GM06990 (cell line): ENCODE measurements at regions not wholly inside any gene's neighbourhood (a gene's known extent, or its start where the extent isn't known, plus 50 kb on each side); places are given as distances from the start of the nearest gene placed in this dataset.

ENCODE experiments used
- DNase-seq: peaks from one replicate; pipeline ENCODE4 v3.0.0-alpha.2; 2011; ENCODE audit not compliant: insufficient read length; ENCODE audit errors: extremely low read depth
- H3K27me3 ChIP-seq: replicated peaks from 2 replicates; pipeline ENCODE4 v1.6.0; 2011; ENCODE audit warnings: low read length; ENCODE audit not compliant: control insufficient read depth, insufficient read depth
- H3K36me3 ChIP-seq: 2 replicates; pipeline ENCODE4 v1.5.1; 2011; ENCODE audit warnings: low read length; ENCODE audit not compliant: control insufficient read depth, insufficient read depth
- H3K4me3 ChIP-seq: replicated peaks from 2 replicates; pipeline ENCODE4 v1.5.1; 2011; ENCODE audit warnings: low read depth, mild to moderate bottlenecking, control low read depth, low read length
- TF ChIP-seq, protein P1 (sequence below): IDR thresholded peaks from 2 replicates; pipeline ENCODE4 v1.5.1; 2011; ENCODE audit warnings: low read length, control low read depth, mild to moderate bottlenecking, inconsistent platforms; ENCODE audit not compliant: insufficient read depth, poor library complexity, severe bottlenecking

DNA sequence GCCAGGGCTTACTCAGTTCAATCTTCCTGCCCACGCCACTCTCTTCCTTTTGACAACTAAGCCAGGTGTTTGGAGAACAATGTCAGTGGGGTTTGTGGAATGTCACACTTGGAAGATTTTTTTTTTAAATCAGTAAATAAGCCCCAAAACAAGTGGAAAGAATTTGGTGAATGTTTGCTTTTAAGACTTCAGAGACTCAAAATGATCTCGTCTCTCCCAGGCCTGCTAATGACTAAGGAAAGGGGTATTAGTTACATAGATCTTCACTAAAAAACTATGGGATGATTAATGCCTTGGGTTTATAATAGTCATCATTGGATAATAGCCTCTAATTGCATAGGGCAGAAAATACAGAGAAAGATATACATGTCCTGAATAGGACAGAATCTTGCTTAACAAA, 166.4 kb downstream of the DMRT2 start:
- TF ChIP-seq, protein P1, sequence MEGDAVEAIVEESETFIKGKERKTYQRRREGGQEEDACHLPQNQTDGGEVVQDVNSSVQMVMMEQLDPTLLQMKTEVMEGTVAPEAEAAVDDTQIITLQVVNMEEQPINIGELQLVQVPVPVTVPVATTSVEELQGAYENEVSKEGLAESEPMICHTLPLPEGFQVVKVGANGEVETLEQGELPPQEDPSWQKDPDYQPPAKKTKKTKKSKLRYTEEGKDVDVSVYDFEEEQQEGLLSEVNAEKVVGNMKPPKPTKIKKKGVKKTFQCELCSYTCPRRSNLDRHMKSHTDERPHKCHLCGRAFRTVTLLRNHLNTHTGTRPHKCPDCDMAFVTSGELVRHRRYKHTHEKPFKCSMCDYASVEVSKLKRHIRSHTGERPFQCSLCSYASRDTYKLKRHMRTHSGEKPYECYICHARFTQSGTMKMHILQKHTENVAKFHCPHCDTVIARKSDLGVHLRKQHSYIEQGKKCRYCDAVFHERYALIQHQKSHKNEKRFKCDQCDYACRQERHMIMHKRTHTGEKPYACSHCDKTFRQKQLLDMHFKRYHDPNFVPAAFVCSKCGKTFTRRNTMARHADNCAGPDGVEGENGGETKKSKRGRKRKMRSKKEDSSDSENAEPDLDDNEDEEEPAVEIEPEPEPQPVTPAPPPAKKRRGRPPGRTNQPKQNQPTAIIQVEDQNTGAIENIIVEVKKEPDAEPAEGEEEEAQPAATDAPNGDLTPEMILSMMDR, result no peak
- Histone ChIP-seq H3K36me3 (no peaks in the 10 kb centered on the region), H3K27me3 (no peaks in the 10 kb centered on the region; the same call in 1 of the 2 replicates), H3K4me3 (no peak overlapping the region)
- DNase-seq, result no peak

DNA sequence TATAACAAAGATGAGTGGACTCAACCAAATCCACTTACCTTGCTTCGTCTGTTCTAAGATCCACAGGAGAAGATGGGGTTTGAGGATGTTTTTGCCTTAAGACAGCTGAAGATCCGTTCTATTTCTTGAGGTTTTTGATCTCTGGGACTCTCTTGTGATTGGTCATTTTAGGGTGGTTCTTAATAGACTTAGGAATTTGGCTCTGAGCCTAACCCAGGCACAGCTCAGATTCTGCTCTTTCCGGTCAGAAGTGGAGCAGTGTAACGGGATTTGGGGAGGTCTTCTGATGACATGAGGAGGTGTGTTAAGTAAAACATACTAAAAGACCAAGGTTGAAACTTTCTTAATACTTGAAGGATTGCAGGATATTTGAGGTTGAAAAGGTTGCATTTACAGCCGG, 166.9 kb downstream of the DMRT2 start:
- Histone ChIP-seq H3K36me3 (no peaks in the 10 kb centered on the region), H3K4me3 (no peak overlapping the region), H3K27me3 (no peaks in the 10 kb centered on the region; the same call in 1 of the 2 replicates)
- TF ChIP-seq, protein P1, result no peak
- no peak for DNase-seq

DNA sequence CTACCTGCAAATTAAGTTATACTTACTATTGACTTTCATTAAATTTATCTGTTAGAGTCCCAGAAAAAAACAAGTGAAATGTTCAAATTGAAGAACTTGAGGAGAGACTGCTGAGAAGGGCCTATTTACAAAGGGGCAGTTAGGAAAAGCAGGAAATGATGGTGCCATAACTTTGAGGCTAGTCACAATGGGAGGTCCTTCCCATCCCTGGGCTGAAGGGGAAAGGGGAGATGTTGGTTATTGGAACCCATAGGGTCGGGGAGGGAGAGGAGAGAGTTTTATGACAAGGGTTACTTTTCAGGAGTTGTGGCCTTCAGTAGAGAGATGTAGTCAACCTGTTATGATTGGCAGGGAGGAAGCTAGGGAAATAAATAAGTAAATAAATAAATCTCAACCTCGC, 169.1 kb downstream of the DMRT2 start:
- Histone ChIP-seq H3K4me3 (no peak overlapping the region), H3K27me3 (no peaks in the 10 kb centered on the region; the same call in 1 of the 2 replicates), H3K36me3 (no peaks in the 10 kb centered on the region)
- DNase-seq, result no peak
- TF ChIP-seq, protein P1, result no peak

DNA sequence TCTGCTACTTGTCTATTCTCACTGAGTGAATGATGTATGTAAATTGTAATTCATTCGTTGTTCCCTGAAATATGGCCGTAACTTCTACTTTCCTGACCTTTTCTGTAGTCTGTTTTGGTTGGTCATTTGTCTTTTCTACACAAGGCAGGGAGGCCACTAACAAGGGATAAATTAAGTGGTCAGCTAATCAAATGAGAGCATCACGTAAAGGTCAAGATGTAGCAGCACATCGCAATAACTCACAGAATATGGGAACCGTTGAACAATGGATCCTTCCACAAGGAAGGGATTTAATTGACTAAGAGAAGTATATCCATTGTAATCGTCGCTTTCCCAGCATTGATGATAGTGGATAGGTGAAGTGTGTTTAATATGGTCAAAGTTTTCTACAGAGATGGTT, 171.1 kb downstream of the DMRT2 start:
- TF ChIP-seq, protein P1, result no peak
- Histone ChIP-seq H3K27me3 (no peaks in the 10 kb centered on the region; the same call in 1 of the 2 replicates), H3K36me3 (no peaks in the 10 kb centered on the region), H3K4me3 (no peak overlapping the region)
- no peak for DNase-seq

DNA sequence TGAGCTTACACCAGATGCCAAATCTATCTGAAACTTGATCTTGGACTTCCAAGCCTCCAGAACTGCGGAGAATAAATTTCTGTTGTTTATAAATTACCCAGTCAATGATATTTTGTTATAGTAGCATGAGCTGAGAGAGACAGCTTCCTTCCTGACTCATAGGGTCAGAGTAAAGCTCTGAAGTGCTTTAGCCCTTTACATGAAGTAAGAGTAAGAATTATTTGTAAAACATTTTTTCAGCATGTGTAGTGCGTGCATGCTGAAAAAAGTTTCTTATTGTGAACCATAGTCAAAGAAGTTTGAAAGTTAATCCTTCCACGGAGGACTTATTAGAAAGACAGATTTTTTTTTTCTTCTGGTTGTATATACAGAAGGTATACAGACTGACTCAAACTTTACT, 172.4 kb downstream of the DMRT2 start:
- no peaks in the 10 kb centered on the region; the same call in 1 of the 2 replicates for H3K27me3 ChIP-seq
- no peak for DNase-seq
- TF ChIP-seq, protein P1, result no peak
- no peak overlapping the region for H3K4me3 ChIP-seq
- H3K36me3 ChIP-seq, result no peaks in the 10 kb centered on the region
